ENCODE measurements at regions not wholly inside any gene's neighbourhood (a gene's known extent, or its start where the extent isn't known, plus 50 kb on each side); places are given as distances from the start of the nearest gene placed in this dataset.

DNA sequence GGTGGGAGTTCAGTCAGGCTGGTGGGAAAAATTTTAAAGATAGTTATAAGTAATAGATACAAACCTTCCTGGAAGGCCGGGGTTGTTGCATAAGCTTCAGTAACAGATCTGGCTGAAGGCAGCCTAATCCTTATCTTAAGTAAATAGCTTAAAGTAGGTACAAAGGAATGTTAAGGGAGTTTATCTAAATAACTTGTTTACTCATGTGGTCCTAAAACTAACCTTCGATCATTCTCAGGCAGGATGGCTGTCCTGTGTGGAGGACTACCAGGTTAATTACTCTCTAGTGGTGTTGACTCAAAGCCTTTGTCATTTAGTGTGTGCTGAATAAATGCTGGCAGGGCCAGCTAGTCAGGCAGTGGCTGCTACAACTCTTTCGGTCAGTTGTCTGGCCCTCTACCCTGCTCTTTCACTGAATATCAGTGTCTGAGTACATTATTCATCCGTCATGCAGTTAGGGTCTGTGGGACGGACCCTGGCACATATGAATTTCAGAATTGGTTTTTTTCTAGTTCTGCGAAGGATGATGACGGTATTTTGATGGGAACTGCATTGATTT lies 131.6 kb upstream of the TAB2 start:
- no peak for DNase-seq

DNA sequence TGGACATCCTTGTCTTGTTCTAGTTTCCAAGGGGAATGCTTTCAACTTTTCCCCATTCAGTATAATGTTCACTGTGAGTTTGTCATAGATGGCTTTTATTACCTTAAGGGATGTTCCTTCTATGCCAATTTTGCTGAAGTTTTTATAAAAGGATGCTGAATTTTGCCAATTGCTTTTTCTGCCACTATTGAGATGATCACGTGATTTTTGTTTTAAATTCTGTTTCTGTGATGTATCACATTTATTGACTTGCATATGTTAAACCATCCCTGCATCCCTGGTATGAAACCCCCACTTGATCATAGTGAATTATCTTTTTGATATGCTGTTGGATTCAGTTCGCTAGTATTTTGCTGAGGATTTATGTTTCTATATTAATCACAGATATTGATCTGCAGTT lies 130.6 kb upstream of the TAB2 start:
- DNase-seq: no peak

DNA sequence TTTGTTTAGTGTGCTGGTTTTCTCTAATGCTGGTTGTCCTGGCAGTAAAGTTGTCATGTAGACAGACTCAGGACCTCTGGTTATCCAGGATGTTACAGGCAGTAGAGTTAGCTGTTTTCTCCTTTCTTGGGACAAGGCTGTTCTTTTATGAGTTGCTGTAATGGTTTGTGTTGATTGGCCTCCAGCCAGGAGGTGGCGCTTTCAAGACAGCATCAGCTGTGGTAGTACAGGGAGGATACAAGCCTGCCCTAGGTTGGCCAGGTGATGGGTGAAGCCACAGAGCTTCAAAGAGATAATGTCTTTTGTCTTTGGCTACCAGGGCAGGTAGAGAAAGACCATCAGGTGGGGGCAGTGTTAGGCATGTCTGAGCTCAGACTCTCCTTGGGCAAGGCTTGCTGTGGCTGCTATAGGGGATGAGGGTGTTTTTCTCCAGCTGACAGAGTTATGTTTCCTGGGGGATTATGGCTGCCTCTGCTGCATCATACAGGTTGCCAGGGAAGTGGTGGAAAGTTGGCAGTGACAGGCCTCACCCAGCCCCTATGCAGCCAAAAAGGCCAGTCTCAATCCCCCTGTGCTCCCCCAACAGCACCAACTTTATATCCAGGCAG lies 127.2 kb upstream of the TAB2 start:
- no peak for DNase-seq

DNA sequence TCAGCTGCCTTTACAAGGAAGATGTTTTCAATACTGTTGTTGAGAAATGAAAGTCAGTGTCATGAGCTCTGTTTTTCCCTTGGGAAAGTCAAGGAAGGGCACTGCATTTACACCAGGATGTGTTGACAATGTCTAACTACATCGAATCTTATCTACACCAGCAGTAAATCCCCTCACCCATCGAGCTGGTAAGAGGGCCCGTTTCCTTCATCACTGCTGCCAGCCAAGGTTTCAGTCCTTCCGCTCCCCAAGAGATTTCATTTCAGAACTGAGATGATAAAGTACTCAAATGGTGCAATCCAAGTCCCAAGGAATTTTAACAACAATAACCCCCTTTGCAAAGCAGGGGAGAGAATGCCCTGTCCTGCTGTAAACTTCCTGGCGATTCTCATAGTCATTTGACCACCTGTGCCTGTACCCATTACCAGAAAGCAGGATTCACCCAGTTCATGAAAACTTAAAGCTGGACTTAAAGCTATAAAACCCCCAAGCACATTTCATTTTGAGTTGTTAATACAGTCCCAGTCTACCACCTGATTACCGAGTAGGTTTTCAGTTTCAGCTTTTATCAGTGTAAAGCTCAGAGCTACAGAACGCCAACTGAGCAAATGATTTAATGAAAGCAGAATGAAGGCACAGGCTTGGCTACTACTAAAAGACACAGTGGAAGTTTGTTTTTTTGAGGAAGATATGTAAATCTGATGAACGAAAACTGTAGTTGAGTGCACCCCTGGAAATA lies 122.5 kb upstream of the TAB2 start:
- no peak for DNase-seq

DNA sequence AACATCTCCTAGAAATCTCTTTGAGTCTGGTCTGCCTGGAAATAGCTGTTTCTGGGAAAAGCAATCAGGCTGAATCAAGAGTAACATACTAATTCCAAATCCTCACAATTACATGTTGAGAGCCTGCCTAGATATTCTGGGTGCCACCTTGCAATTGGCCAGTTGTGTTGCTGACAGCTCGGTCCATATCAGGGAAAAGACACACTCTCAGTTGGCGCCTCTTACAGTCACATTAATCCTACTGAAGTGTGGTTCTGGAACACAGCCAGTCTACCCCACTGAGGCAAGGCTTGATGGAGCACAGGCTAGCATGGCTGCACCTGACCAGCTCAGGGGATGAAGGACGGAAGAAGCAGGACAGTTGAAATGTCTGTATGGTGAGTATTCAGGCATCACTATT lies 121.4 kb upstream of the TAB2 start:
- no peak for DNase-seq

DNA sequence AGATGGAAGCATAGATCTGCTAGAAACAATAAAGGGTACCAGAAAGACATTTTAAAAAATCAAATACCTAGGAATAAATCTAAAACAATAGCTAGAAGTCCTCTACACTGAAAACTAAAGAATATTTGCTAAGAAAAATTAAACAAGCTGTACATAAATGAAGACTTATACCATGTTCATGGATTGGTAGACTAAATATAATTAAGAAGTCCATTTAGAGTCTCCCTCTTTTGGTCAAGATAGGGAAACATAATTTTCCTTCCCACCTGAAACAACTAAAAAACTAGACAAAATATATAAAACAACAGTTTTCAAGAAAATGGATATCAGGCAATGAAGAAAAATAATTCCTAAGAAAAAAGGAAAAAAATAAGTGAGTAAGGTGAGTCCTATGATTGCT lies 120.0 kb upstream of the TAB2 start:
- no peak for DNase-seq

DNA sequence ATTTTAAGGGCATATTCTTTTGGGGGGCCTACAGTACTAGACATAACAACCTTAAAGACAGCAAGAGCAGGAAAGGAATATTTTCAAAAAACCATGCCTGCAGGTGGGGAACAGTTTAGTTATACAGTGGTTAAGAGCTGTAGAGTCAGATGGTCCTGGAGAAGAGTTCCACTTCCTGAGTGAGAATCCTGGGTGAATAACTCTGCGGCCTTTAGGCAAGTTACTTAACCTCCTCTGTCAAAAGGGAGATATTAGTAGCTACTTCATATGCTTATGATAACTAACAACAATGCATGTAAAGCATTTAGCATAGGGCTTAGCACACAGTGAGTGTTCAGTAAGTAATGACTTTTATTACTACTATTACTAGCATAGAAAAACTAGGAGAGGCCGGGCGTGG lies 119.2 kb upstream of the TAB2 start:
- DNase-seq: no peak

DNA sequence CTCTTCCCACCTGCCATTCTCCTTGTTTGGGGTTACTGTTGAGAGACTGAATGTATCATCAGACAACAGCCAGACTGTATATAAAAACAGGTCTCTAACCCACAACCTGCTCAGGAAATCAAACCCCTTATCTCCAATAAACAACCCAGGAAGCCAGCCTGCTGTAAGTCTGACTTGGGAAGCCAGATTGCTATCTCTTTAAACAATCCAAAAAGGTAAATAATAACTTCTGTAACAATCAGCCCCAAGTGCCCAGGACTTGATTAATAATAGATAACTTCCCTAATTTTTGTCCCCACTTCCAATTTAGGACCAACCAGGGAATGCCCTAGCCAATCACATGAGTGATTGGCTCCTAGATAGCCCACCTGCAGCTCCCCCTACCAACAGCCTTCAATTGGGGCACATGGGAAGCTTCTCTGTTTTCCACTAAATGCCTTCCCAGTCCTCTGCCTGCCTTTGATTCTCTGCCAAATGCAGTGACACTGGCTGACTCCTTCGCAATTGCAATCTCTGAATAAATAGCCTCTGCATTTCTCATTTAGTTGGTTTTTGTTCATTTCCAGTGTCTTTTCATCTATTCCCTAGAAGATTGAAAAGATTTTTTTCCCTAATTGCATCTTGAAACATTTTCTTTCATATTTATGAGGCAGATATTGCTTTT lies 117.1 kb upstream of the TAB2 start:
- no peak for DNase-seq

DNA sequence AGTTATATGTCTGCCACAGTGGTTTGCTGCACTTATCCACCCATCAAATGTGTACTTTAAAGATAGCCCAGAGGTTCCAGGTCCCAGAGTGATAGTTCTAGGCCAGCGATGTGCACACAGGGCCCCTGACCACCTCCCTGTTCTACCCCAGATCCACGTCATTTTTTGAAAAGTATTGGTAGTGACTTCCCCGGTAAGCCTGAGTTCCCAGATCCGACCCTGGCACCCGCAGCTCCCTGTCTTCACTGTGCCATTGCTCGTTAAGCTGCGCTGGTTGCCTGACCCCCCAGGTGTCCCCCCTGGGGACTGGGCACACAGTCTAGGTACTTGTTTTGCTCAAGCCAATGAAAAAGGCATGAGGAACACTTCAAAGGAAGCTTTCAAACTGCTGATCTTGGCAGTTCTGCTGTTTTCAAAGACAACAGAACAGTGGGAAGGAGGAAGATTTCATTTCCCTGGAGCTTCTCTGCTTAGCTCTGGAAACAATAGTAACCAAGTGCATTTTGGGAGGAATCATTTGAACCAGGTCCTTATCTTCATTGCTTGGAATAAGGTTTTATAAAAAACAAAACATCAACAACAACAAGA lies 116.3 kb upstream of the TAB2 start:
- no peak for DNase-seq

DNA sequence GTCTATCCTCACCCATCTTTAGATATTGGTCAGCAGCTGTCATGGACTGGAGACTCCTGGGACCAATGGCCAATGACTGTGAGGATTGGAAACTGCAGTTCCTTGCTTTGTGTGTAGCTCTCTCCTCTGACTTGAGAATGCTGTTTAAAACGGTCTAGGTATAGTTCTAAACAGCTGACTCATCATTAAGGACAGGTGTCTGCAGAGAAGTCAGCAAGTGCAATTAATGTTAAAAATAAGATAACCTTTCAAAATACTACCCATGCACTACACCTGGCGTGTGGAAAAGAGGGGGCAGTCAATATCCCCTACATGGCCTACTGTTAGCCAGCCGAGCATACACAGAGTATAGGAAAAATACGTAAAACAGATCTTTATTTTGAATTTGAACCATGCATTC lies 115.4 kb upstream of the TAB2 start:
- DNase-seq: no peak

DNA sequence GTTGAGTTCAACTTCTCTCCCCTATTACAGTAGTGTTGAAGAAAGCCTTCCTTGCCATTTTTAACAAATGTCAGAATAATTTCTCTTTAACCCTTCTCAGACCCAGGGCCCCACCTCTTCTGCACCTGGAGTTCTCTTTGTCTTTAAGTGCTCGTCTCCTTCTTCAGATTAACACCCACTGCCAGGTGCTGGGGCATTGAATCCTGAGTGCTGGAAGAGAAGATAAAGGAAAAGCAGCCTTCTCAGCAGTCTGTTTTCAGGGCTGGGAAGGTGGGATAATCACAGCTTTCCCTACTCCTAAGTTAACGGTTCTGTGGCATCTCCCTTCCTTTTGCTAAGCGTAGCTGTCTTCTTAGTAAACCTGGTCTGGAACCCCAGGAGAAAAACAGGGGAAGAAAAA lies 114.6 kb upstream of the TAB2 start:
- no peak for DNase-seq

DNA sequence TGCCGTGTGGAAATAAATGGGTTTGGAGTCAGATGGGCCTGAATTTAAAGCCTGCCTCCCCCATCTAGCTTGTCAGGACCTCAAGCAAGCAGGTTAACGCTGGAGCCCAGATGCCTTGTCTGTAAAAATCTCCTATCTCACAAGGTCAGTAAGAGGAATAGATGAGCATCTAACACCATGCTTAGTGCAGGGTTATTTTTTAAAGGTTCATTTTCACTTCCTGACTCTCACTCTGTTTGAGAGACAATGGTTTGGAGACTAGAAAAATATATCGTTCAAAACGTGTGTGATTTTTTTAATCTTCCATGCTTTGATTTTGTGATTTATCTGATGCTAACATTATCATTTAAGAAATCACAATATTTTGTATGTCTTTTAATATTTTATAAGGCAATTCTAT lies 114.0 kb upstream of the TAB2 start:
- DNase-seq: no peak

DNA sequence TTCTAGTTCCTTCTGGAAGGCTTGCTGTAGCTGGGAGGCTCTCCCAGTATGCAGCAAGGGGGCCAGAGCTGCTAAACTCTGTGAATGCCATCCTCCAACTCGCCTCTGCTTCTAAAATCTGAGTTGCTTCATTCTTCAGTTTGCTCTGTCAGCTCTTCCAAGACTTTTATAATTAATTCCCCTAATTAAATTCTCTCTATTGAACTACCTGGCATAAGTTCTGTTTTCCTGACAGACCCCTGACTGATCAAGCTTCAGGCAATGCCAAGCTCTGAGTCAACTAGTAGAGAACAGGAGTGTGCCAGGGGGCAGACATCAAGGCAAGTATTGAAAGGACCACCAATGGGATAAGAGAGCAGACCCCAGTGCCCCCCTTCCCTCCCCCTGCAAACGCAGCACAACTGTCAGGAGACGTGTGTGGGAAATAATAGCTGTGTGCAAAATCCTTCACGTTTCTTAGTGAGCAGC lies 109.3 kb upstream of the TAB2 start:
- no peak for DNase-seq

DNA sequence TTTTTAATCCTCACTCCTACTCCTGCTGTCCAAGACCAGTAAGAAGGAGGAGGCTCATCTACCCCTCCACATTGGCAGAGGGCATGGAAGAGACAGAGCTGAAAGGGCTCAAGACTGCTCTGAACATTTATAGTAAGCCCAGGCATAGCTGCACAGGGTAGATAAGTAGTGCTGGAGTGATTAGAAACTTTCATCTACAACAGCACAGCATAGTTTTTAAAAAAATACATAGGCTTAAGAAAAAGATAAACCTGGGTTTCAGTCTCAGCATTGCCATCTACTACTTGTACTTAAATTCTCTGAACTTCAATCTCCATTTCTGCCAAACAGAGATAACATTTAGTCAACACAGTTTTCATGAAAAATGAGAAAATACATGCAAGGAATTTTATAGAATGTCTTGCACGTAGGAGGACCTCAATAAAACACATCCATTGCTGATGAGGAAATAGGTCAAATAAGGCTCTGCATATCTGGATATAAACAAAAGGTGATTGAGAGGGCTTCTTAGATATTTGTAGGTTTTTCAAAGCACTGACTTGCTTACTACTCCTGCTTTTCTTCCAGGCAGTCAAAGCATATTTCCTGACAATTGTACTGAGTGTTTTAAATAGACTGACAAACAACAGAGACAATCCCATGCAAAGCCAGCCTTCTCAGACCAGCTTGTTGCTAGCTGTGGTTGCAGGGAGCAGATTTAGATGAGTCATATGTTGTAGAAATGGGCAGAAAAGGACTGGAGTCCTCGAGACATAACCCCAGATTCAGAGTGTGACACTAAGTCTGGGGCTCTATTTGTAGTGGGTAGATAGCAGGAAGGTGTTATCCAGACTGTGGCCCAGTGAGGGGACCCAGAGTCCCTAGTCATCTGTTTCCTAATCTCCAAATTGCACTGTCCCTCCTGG lies 107.4 kb upstream of the TAB2 start:
- no peak for DNase-seq

DNA sequence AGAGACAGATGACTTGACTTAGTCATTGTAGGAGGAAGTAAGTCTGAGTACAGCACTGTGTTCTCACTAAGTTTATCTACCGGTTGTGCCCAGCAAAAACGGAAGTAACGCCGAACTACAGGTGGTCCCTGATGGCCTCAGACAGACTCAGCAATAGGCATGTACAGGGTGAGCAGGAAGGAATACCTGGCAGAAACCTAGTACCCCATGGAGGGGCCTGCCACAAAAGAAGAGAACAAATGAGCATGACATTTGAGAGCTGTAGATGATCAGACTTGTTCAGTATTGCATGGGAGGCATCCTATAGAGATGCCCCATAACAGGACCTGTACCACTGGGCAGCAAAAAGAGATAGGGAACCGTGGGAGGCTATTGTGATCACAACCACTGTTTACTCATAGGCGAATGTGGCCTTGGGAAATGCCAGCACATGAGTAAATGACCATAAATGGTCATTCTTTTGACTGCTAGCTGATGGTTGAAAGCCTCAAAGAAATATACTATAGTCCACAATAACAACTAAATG lies 106.4 kb upstream of the TAB2 start:
- no peak for DNase-seq

DNA sequence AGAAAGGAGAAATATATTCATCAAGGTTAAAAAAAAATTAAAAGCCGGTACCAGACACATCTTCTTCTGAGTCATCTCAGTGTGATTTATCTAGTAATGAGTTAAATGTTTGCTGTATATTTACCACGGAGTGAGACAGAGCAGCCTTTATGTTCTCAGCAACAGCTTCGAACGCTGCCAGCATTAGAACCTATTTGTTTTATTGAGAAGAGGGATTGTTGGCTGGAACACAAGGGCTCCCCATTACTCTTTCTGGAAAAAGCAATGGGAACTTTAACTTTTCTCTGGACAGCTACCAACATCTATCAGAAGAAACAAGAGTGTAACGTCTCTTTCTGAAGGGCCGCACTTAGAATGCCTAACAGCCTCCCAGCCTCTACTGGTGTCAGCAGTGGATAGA lies 105.3 kb upstream of the TAB2 start:
- DNase-seq: no peak

DNA sequence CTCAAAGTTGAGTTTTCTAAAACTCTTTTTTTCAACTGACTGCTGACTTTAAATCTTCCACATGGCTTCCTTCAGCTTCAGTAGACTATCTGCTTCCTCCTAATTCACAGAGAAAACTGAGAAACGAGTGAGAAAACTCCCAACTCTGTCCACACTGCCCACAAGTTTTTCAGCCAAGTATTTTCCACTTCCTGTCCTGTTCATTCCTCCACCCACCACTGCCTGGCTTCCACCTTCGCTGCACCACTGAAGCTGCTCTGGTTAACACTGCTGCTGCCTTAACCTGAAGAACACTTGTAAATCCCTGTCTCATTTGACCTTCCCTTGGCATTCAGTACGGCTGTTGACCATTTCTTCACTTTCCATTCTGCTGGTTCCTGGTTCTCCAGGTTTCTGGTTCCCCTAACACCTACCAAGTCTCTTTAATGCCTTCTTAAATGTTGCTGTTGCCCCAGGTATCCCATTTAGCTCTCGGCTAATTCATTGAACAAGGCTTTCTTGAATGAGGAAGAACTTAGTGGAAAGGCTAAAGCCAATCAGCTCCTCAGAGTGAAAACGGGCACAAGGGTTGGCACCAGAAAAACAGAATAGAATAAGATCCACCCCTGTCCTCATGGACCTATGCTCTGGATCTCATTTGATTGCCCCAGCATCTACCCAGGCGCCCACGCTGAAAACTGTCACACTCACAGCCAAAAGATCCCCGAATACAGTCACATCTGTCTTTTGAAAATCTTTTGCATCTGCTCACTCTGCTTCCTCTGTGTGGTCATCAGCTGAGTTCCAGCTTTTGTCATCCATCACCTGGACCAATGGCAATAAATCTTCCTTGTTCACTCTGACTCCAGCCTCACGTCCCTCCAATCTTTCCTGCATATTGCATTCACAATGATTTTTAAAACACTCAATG lies 104.4 kb upstream of the TAB2 start:
- no peak for DNase-seq

DNA sequence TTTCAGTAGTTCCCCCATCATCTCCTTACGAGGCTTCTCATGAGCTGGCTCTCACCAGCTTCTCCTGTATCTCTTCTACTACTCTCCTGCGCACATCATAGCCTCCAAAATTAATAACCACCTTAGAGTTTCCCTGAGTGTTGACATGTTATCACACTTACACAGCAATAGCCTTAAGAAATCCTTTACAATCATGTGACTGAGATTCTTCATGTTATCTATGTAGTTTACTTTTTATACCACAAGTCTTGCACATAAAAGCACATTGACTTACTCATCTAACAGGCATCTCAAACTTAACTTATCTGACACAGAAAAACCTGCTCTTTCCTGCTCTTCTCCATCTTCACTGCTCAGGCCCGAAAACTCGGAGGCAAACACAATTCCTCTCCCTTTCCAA lies 103.7 kb upstream of the TAB2 start:
- DNase-seq: no peak

DNA sequence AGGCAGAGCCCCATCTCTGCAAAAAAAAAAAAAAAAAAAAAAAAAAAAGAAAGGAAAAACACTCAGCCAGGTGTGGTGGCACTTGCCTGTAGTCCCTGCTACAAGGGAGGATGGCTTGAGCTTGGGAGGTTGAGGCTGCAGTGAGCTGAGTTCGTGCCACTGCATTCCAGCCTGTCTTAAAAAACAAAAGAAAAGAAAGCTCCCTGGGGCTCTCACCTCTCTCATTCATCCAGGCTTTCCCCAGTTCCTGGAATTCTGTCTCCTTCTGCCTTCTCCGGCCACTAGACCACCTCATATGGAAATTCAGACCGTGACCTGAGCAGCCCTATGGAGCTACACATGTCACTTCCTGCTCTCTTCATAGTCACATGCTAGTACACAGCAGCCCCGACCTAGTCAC lies 101.1 kb upstream of the TAB2 start:
- DNase-seq: no peak

DNA sequence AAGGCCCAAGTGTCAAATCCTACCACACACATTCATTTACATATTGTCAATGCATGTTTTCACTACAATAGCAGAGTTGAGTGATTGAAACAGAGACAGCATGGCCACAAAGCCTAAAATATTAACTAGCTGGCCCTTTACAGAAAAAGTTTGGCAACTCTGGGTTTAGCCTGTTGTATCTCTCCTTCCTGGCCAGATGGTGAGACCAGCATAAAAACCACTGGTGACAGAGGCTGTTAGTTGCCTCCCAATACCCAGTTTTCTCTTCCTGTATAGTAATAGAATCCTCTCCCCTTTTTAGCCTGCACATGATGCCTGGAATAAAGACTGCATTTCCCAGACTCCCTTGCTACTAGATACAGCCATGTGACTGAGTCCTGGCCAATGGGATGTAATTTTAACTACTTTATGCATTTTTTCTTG lies 100.0 kb upstream of the TAB2 start:
- DNase-seq: no peak

DNA sequence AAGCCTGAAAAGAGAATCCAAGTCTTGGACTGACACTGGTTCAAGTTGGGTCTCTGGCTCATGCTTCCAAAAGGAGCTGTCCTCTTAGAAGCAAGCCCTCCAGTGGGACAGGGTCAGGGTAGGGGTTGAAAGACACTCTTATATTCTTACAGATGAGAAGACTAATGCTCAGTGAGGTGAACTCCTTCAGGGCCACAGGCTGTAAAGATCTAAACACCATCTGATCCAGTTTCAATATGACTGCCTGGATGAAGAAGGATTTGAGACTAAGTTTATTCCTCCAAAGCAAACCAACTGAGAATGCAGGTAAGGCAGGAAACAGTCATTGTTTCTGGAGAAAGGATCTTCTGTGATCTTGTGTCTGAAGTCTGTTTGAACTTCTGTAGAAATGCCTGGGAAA lies 99.0 kb upstream of the TAB2 start:
- DNase-seq: no peak
